ENCODE measurements at regions not wholly inside any gene's neighbourhood (a gene's known extent, or its start where the extent isn't known, plus 50 kb on each side); places are given as distances from the start of the nearest gene placed in this dataset.

GRCh38 chr16:51057969-51058337, 93.1 kb downstream of the SALL1 start:
- intact Hi-C loops (cut with micrococcal nuclease) (no loop called here), dilution Hi-C loops (cut with MboI; ENCODE audit: extremely low pct_ligation_motif_present, low sequenced_read_pairs) (no loop called here)
- no peak overlapping the region for H3K4me2 ChIP-seq (ENCODE audit: insufficient read depth, low read length)
- H3K36me3 ChIP-seq (ENCODE audit: control insufficient read depth in 2 of 2, extremely low read depth in 1 of 2, insufficient read depth in 2 of 2, low read length in 2 of 2) = no peaks in the 10 kb centered on the region
- H4K20me1 ChIP-seq (replicated peaks; ENCODE audit: control insufficient read depth, extremely low read depth, insufficient read depth, low read length) = no peaks in the 10 kb centered on the region
- H3K4me1 ChIP-seq (ENCODE audit: control insufficient read depth, extremely low read depth, insufficient read depth, low read length) = no peaks in the 10 kb centered on the region
- no peaks in the 10 kb centered on the region for H3K27me3 ChIP-seq (ENCODE audit: control insufficient read depth in 2 of 2, insufficient read depth in 2 of 2, low read length in 2 of 2)
- no peak overlapping the region for H3K4me3 ChIP-seq (replicated peaks in 1 of 3; ENCODE audit: insufficient read depth in 1 of 3, low read depth in 1 of 3, low read length in 3 of 3)
- DNase-seq (ENCODE audit: low read depth, low spot score) (no peak), FAIRE-seq (no peak)
- H3K79me2 ChIP-seq (ENCODE audit: control insufficient read depth, insufficient read depth, low read length) = no peaks in the 10 kb centered on the region
- H2AFZ ChIP-seq (ENCODE audit: low read depth, low read length) = no peak overlapping the region
- POLR2A ChIA-PET = no interaction called here
- no peak for TF ChIP-seq MYC (IDR thresholded peaks at IDR 0.05; ENCODE audit: low read depth, low read length)
- TF ChIP-seq FOS (IDR thresholded peaks at IDR 0.05; ENCODE audit: borderline replicate concordance, insufficient read depth, low read length) = no peak
- TF ChIP-seq POLR2A (IDR thresholded peaks at IDR 0.05; ENCODE audit: low read depth, low read length) = no peak
- no peak for TF ChIP-seq EZH2 (IDR thresholded peaks at IDR 0.05; ENCODE audit: borderline replicate concordance, low read depth, low read length, severe bottlenecking)
- no peak for TF ChIP-seq JUN (IDR thresholded peaks at IDR 0.05; ENCODE audit: borderline replicate concordance, insufficient read depth, insufficient read length, low read depth)
- no peak for TF ChIP-seq CTCF (IDR thresholded peaks at IDR 0.05; ENCODE audit: extremely low read depth in 1 of 2, insufficient read depth in 1 of 2, low read depth in 1 of 2, low read length in 2 of 2)
- TF ChIP-seq MAX (IDR thresholded peaks at IDR 0.05; ENCODE audit: insufficient read depth, insufficient read length) = no peak
- TF ChIP-seq POLR2AphosphoS5 (IDR thresholded peaks at IDR 0.05; ENCODE audit: insufficient read depth, low read depth, low read length) = no peak
- TF ChIP-seq GATA2 (IDR thresholded peaks at IDR 0.05; ENCODE audit: insufficient read depth, insufficient read length, low read depth, low read length) = no peak
- H3K9me3 ChIP-seq (replicated peaks; ENCODE audit: control insufficient read depth, insufficient read depth, low read length) = no peaks in the 10 kb centered on the region
- no peaks in the 10 kb centered on the region for H3K9me1 ChIP-seq (replicated peaks; ENCODE audit: control insufficient read depth, extremely low read depth, insufficient read depth, low read length)
- no peak overlapping the region for H3K9ac ChIP-seq (replicated peaks; ENCODE audit: extremely low read depth, insufficient read depth, low read length)
- CTCF ChIA-PET = interaction anchor here (1.0 kb wide), 1 partner anchor 11 kb away, joined by 3 read pairs; no protein-coding TSS in a partner anchor
- no peak overlapping the region for H3K27ac ChIP-seq (ENCODE audit: insufficient read depth, low read depth, low read length)
- no TSS peak for BruUV-seq (replicated peaks)

All from endothelial cell of umbilical vein (primary cell).